ENCODE measurements at regions not wholly inside any gene's neighbourhood (a gene's known extent, or its start where the extent isn't known, plus 50 kb on each side); places are given as distances from the start of the nearest gene placed in this dataset.

DNA sequence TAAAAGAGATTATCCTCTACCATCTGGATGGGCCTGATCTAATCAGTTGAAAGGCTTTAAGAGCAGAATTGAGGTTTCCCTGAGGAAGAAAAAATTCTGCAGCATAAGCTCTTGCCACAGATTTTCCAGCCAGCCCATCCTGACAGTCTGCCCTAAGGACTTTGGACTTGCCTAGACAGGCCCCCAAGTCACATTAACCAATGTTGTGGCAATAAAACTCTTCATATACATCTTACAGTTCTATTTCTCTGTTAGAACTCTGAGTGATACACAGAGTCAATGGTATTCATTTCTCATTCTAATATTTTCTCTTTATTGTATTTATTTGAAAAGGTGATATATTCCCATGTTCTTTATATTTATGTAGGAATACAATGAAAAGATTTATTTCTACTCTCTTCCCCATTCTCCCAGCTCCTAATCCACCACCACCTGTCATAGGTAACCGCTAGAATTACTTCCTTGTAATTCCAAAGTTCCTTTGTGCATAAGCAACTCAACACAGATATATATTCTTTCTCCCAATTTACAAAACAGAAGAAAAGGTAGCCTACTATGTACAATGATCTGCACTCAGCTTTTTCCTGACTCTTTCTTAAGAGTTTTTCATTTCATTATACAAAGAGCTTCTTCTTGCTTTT, 182.1 kb downstream of the CAPZA3 start:
- TF ChIP-seq EP300 (IDR thresholded peaks at IDR 0.05; ENCODE audit: borderline replicate concordance) (no peak), TAF1 (IDR thresholded peaks at IDR 0.05; ENCODE audit: low read depth) (no peak), YY1 (IDR thresholded peaks at IDR 0.05; ENCODE audit: low read depth) (no peak), TEAD4 (IDR thresholded peaks at IDR 0.05) (no peak), TCF12 (IDR thresholded peaks at IDR 0.05; ENCODE audit: low read depth) (no peak), CEBPB (IDR thresholded peaks at IDR 0.05) (no peak), FOXM1 (IDR thresholded peaks at IDR 0.05; ENCODE audit: borderline replicate concordance, low read depth) (no peak), EGR1 (IDR thresholded peaks at IDR 0.05) (no peak), NFIC (IDR thresholded peaks at IDR 0.05) (no peak), CREB1 (IDR thresholded peaks at IDR 0.05; ENCODE audit: low read depth) (no peak), RAD21 (IDR thresholded peaks at IDR 0.05; ENCODE audit: low read depth) (no peak)
- TF ChIP-seq, protein P1, sequence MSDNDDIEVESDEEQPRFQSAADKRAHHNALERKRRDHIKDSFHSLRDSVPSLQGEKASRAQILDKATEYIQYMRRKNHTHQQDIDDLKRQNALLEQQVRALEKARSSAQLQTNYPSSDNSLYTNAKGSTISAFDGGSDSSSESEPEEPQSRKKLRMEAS (IDR thresholded peaks at IDR 0.05), result no peak
- TF ChIP-seq, protein P2, sequence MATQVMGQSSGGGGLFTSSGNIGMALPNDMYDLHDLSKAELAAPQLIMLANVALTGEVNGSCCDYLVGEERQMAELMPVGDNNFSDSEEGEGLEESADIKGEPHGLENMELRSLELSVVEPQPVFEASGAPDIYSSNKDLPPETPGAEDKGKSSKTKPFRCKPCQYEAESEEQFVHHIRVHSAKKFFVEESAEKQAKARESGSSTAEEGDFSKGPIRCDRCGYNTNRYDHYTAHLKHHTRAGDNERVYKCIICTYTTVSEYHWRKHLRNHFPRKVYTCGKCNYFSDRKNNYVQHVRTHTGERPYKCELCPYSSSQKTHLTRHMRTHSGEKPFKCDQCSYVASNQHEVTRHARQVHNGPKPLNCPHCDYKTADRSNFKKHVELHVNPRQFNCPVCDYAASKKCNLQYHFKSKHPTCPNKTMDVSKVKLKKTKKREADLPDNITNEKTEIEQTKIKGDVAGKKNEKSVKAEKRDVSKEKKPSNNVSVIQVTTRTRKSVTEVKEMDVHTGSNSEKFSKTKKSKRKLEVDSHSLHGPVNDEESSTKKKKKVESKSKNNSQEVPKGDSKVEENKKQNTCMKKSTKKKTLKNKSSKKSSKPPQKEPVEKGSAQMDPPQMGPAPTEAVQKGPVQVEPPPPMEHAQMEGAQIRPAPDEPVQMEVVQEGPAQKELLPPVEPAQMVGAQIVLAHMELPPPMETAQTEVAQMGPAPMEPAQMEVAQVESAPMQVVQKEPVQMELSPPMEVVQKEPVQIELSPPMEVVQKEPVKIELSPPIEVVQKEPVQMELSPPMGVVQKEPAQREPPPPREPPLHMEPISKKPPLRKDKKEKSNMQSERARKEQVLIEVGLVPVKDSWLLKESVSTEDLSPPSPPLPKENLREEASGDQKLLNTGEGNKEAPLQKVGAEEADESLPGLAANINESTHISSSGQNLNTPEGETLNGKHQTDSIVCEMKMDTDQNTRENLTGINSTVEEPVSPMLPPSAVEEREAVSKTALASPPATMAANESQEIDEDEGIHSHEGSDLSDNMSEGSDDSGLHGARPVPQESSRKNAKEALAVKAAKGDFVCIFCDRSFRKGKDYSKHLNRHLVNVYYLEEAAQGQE (IDR thresholded peaks at IDR 0.05; ENCODE audit: low read depth), result no peak
- TF ChIP-seq, protein P3, sequence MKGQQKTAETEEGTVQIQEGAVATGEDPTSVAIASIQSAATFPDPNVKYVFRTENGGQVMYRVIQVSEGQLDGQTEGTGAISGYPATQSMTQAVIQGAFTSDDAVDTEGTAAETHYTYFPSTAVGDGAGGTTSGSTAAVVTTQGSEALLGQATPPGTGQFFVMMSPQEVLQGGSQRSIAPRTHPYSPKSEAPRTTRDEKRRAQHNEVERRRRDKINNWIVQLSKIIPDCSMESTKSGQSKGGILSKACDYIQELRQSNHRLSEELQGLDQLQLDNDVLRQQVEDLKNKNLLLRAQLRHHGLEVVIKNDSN (IDR thresholded peaks at IDR 0.05), result no peak
